Fibroblast of skin of left quadriceps (primary cell): ENCODE measurements at regions not wholly inside any gene's neighbourhood (a gene's known extent, or its start where the extent isn't known, plus 50 kb on each side); places are given as distances from the start of the nearest gene placed in this dataset.
"Not testable (repeated sequence)": the region's sequence is repeated elsewhere in the genome, so short reads cannot be mapped to it uniquely, and the experiment has no call there.

Source experiments
- DNase-seq, 2 experiments: peaks; one replicate each; pipeline ENCODE4 v3.0.0-alpha.2; 2013; ENCODE audit warnings: low read depth in 2 of 2

- DNase-seq: not testable (repeated sequence)
These were observed 69.6 kb upstream of the ZNF658 start for GRCh38 chr9:66830777-66831497.

- not testable (repeated sequence) for DNase-seq
These were observed 68.3 kb upstream of the ZNF658 start for GRCh38 chr9:66832222-66832621.

GRCh38 chr9:66837242-66837937, 63.1 kb upstream of the ZNF658 start:
- DNase-seq: not testable (repeated sequence)
